ENCODE measurements at regions not wholly inside any gene's neighbourhood (a gene's known extent, or its start where the extent isn't known, plus 50 kb on each side); places are given as distances from the start of the nearest gene placed in this dataset.

DNA sequence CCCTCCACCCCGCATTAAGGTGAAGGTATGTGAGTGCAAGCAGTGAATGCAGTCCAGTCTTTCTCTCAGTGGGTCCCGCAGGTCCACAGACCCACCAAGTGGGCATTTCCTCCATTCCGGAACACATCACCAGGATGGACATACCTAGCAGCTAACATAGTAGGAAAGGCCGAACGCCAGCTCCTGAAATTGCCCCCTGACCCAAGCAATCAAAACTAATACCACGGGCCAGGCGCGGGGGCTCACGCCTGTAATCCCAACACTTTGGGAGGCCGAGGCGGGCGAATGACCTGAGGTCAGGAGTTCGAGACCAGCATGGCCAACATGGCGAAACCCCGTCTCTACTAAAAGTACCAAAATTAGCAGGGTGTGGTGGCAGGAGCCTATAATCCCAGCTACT is 71.7 kb upstream of the VSTM2B start:
- no peak for TF ChIP-seq CTCF (IDR thresholded peaks at IDR 0.05)
- TF ChIP-seq, protein P1, sequence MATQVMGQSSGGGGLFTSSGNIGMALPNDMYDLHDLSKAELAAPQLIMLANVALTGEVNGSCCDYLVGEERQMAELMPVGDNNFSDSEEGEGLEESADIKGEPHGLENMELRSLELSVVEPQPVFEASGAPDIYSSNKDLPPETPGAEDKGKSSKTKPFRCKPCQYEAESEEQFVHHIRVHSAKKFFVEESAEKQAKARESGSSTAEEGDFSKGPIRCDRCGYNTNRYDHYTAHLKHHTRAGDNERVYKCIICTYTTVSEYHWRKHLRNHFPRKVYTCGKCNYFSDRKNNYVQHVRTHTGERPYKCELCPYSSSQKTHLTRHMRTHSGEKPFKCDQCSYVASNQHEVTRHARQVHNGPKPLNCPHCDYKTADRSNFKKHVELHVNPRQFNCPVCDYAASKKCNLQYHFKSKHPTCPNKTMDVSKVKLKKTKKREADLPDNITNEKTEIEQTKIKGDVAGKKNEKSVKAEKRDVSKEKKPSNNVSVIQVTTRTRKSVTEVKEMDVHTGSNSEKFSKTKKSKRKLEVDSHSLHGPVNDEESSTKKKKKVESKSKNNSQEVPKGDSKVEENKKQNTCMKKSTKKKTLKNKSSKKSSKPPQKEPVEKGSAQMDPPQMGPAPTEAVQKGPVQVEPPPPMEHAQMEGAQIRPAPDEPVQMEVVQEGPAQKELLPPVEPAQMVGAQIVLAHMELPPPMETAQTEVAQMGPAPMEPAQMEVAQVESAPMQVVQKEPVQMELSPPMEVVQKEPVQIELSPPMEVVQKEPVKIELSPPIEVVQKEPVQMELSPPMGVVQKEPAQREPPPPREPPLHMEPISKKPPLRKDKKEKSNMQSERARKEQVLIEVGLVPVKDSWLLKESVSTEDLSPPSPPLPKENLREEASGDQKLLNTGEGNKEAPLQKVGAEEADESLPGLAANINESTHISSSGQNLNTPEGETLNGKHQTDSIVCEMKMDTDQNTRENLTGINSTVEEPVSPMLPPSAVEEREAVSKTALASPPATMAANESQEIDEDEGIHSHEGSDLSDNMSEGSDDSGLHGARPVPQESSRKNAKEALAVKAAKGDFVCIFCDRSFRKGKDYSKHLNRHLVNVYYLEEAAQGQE (IDR thresholded peaks at IDR 0.05; ENCODE audit: insufficient read depth in 1 of 2, low read depth in 2 of 2, low read length in 1 of 2) = no peak
